ENCODE measurements at regions not wholly inside any gene's neighbourhood (a gene's known extent, or its start where the extent isn't known, plus 50 kb on each side); places are given as distances from the start of the nearest gene placed in this dataset.
"Not testable (repeated sequence)": the region's sequence is repeated elsewhere in the genome, so short reads cannot be mapped to it uniquely, and the experiment has no call there.

- DNase-seq (ENCODE audit: extremely low read depth, low read depth), result no peak
- TF ChIP-seq CTCF (IDR thresholded peaks at IDR 0.05; ENCODE audit: low read depth, low read length), result no peak
Observed at GRCh38 chr10:44259090-44259874, 125.6 kb downstream of the CXCL12 start.

GRCh38 chr10:44258460-44259089 lies 126.3 kb downstream of the CXCL12 start:
- TF ChIP-seq CTCF (IDR thresholded peaks at IDR 0.05; ENCODE audit: low read depth, low read length), result no peak
- no peak for DNase-seq (ENCODE audit: extremely low read depth, low read depth)

- no peak for TF ChIP-seq CTCF (IDR thresholded peaks at IDR 0.05; ENCODE audit: low read depth, low read length)
- no peak for DNase-seq (ENCODE audit: extremely low read depth, low read depth)
Observed at GRCh38 chr10:44258019-44258418, 126.9 kb downstream of the CXCL12 start.

- no peak for TF ChIP-seq CTCF (IDR thresholded peaks at IDR 0.05; ENCODE audit: low read depth, low read length)
- peak; percentile 96 for DNase-seq (ENCODE audit: extremely low read depth, low read depth)
Observed at GRCh38 chr10:44253769-44254462, 131.0 kb downstream of the CXCL12 start.

- not testable (repeated sequence) for DNase-seq (ENCODE audit: extremely low read depth, low read depth)
Observed at GRCh38 chr10:44252631-44253030, 132.3 kb downstream of the CXCL12 start.

GRCh38 chr10:44249933-44250332 lies 135.0 kb downstream of the CXCL12 start:
- DNase-seq (ENCODE audit: extremely low read depth, low read depth), result not testable (repeated sequence)

- no peak for DNase-seq (ENCODE audit: extremely low read depth, low read depth)
- TF ChIP-seq CTCF (IDR thresholded peaks at IDR 0.05; ENCODE audit: low read depth, low read length), result no peak
Observed at GRCh38 chr10:44249490-44249889, 135.4 kb downstream of the CXCL12 start.

GRCh38 chr10:44246700-44247099 lies 138.2 kb downstream of the CXCL12 start:
- DNase-seq (ENCODE audit: extremely low read depth, low read depth), result not testable (repeated sequence)

GRCh38 chr10:44246287-44246686 lies 138.6 kb downstream of the CXCL12 start:
- DNase-seq (ENCODE audit: extremely low read depth, low read depth), result not testable (repeated sequence)
